ENCODE measurements at regions not wholly inside any gene's neighbourhood (a gene's known extent, or its start where the extent isn't known, plus 50 kb on each side); places are given as distances from the start of the nearest gene placed in this dataset.
"Not testable (repeated sequence)": the region's sequence is repeated elsewhere in the genome, so short reads cannot be mapped to it uniquely, and the experiment has no call there.

- POLR2A ChIA-PET (ENCODE audit: low non-redundant PET), result no interaction called here
- Histone ChIP-seq H3K27ac (ENCODE audit: low read depth, low read length, poor library complexity, severe bottlenecking) (no peak overlapping the region), H3K4me1 (ENCODE audit: insufficient read depth, low read length, poor library complexity, severe bottlenecking) (no peaks in the 10 kb centered on the region), H3K36me3 (ENCODE audit: insufficient read depth, low read length, poor library complexity, severe bottlenecking) (no peaks in the 10 kb centered on the region), H3K27me3 (replicated peaks; ENCODE audit: insufficient read depth, low read depth, low read length, poor library complexity) (peaks cover 48% of the 10 kb centered on the region), H3K4me3 (ENCODE audit: low read depth, low read length, poor library complexity, severe bottlenecking) (no peak overlapping the region), H3K9me3 (ENCODE audit: low read depth, low read length, poor library complexity, severe bottlenecking) (no peaks in the 10 kb centered on the region)
- CTCF ChIA-PET, result no interaction called here
- no TSS peak for BruUV-seq (replicated peaks)
- intact Hi-C loops (cut with micrococcal nuclease; ENCODE audit: unreplicated experiment), result no loop called here
- DNase-seq (ENCODE audit: low spot score), result no peak
- TF ChIP-seq CTCF (conservative IDR thresholded peaks at IDR 0.05; ENCODE audit: low read depth, low read length) (no peak), EZH2 (IDR thresholded peaks at IDR 0.05; ENCODE audit: borderline replicate concordance, low read depth, low read length, poor library complexity, severe bottlenecking) (no peak)
Measured at GRCh38 chr7:142638581-142638980, 110.7 kb upstream of the PRSS1 start.

GRCh38 chr7:142637240-142637639 is 112.0 kb upstream of the PRSS1 start:
- no peaks in the 10 kb centered on the region for H3K36me3 ChIP-seq (ENCODE audit: insufficient read depth, low read length, poor library complexity, severe bottlenecking)
- no TSS peak for BruUV-seq (replicated peaks)
- no peak for DNase-seq (ENCODE audit: low spot score)
- H3K9me3 ChIP-seq (ENCODE audit: low read depth, low read length, poor library complexity, severe bottlenecking), result no peaks in the 10 kb centered on the region
- H3K27me3 ChIP-seq (replicated peaks; ENCODE audit: insufficient read depth, low read depth, low read length, poor library complexity), result peaks cover 36% of the 10 kb centered on the region
- H3K4me3 ChIP-seq (ENCODE audit: low read depth, low read length, poor library complexity, severe bottlenecking), result no peak overlapping the region
- TF ChIP-seq CTCF (conservative IDR thresholded peaks at IDR 0.05; ENCODE audit: low read depth, low read length) (no peak), EZH2 (IDR thresholded peaks at IDR 0.05; ENCODE audit: borderline replicate concordance, low read depth, low read length, poor library complexity, severe bottlenecking) (no peak)
- ChIA-PET CTCF (no interaction called here), POLR2A (ENCODE audit: low non-redundant PET) (no interaction called here)
- no peak overlapping the region for H3K27ac ChIP-seq (ENCODE audit: low read depth, low read length, poor library complexity, severe bottlenecking)
- H3K4me1 ChIP-seq (ENCODE audit: insufficient read depth, low read length, poor library complexity, severe bottlenecking), result no peaks in the 10 kb centered on the region
- intact Hi-C loops (cut with micrococcal nuclease; ENCODE audit: unreplicated experiment), result no loop called here

- no TSS peak for BruUV-seq (replicated peaks)
- H3K4me1 ChIP-seq (ENCODE audit: insufficient read depth, low read length, poor library complexity, severe bottlenecking), result no peaks in the 10 kb centered on the region
- no peak overlapping the region for H3K4me3 ChIP-seq (ENCODE audit: low read depth, low read length, poor library complexity, severe bottlenecking)
- ChIA-PET POLR2A (ENCODE audit: low non-redundant PET) (no interaction called here), CTCF (no interaction called here)
- TF ChIP-seq EZH2 (IDR thresholded peaks at IDR 0.05; ENCODE audit: borderline replicate concordance, low read depth, low read length, poor library complexity, severe bottlenecking), result no peak
- no peak for TF ChIP-seq CTCF (conservative IDR thresholded peaks at IDR 0.05; ENCODE audit: low read depth, low read length)
- H3K27me3 ChIP-seq (replicated peaks; ENCODE audit: insufficient read depth, low read depth, low read length, poor library complexity), result peaks cover 34% of the 10 kb centered on the region
- DNase-seq (ENCODE audit: low spot score), result no peak
- intact Hi-C loops (cut with micrococcal nuclease; ENCODE audit: unreplicated experiment), result no loop called here
- H3K9me3 ChIP-seq (ENCODE audit: low read depth, low read length, poor library complexity, severe bottlenecking), result no peaks in the 10 kb centered on the region
- no peaks in the 10 kb centered on the region for H3K36me3 ChIP-seq (ENCODE audit: insufficient read depth, low read length, poor library complexity, severe bottlenecking)
- no peak overlapping the region for H3K27ac ChIP-seq (ENCODE audit: low read depth, low read length, poor library complexity, severe bottlenecking)
Measured at GRCh38 chr7:142636751-142637150, 112.5 kb upstream of the PRSS1 start.

GRCh38 chr7:142636107-142636506 is 113.2 kb upstream of the PRSS1 start:
- DNase-seq (ENCODE audit: low spot score); H3K27ac ChIP-seq (ENCODE audit: low read depth, low read length, poor library complexity, severe bottlenecking); H3K36me3 ChIP-seq (ENCODE audit: insufficient read depth, low read length, poor library complexity, severe bottlenecking); H3K4me3 ChIP-seq (ENCODE audit: low read depth, low read length, poor library complexity, severe bottlenecking); H3K4me1 ChIP-seq (ENCODE audit: insufficient read depth, low read length, poor library complexity, severe bottlenecking); POLR2A ChIA-PET (ENCODE audit: low non-redundant PET); intact Hi-C loops (cut with micrococcal nuclease; ENCODE audit: unreplicated experiment); H3K9me3 ChIP-seq (ENCODE audit: low read depth, low read length, poor library complexity, severe bottlenecking); BruUV-seq (replicated peaks); CTCF ChIA-PET: not testable (repeated sequence)
- H3K27me3 ChIP-seq (replicated peaks; ENCODE audit: insufficient read depth, low read depth, low read length, poor library complexity), result peaks cover 33% of the 10 kb centered on the region
